GM12892 (cell line): ENCODE measurements at regions not wholly inside any gene's neighbourhood (a gene's known extent, or its start where the extent isn't known, plus 50 kb on each side); places are given as distances from the start of the nearest gene placed in this dataset.

Experiments
- POLR2A ChIP-seq: IDR thresholded peaks from 2 replicates; pipeline ENCODE4 v1.6.1; 2011; ENCODE audit warnings: low read depth, low read length, control low read depth
- POLR2AphosphoS5 ChIP-seq: IDR thresholded peaks from 2 replicates; pipeline ENCODE4 v1.6.1; 2011; ENCODE audit warnings: low read depth, low read length, control low read depth
- TAF1 ChIP-seq: IDR thresholded peaks from 2 replicates; pipeline ENCODE4 v1.6.1; 2011; ENCODE audit warnings: low read depth, mild to moderate bottlenecking, control low read depth, low read length, borderline replicate concordance

- TF ChIP-seq TAF1 (no peak), POLR2A (no peak), POLR2AphosphoS5 (no peak)
Observed at GRCh38 chr5:123699571-123699970, 187.6 kb downstream of the CSNK1G3 start.
